Activated CD4-positive, alpha-beta T cell treated with anti-CD3 and anti-CD28 coated beads, Interleukin-2, amount 50 U/mL, for 1 hour (primary cell): ENCODE measurements at regions not wholly inside any gene's neighbourhood (a gene's known extent, or its start where the extent isn't known, plus 50 kb on each side); places are given as distances from the start of the nearest gene placed in this dataset.

Experiments
- DNase-seq: peaks from one replicate; pipeline ENCODE4 v3.0.0-alpha.2; 2020

DNA sequence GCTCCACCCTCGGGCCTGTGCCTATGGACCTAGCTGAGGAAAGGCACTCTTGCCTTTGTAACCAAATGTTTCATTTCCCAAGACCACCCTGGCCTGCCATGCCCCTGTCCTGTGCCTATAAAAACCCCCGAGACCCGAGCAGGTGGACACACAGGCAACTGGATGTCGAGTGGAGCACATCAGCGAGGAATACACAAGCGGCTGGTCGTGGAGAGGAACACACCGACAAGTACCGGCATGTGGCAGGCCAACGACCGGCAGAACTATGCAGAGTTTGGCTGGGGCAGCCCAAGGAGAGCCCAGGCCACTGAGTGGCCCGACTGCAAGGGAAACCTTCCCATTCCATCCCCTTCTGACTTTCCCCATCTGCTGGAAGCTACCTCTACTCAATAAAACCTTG lies 1963.8 kb upstream of the CELF4 start:
- DNase-seq, result no peak

DNA sequence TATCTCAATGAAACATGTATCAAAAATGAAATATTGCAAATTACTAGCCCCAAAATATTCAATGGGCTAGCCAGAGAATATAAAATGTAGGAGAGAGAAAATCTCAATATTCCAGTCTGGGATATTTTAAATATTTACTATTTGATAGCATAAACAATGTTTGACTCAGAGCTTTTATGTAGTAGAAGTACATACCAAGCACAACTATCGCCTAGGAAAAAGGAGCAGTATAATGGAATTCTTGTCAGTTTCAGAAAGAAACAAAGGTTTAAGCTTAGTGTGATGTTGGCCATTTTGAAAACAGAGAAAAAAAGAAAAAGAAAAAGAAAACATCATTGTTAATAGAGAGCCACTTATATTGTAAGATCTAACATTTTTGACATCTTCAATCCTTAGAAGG lies 1961.9 kb upstream of the CELF4 start:
- no peak for DNase-seq

DNA sequence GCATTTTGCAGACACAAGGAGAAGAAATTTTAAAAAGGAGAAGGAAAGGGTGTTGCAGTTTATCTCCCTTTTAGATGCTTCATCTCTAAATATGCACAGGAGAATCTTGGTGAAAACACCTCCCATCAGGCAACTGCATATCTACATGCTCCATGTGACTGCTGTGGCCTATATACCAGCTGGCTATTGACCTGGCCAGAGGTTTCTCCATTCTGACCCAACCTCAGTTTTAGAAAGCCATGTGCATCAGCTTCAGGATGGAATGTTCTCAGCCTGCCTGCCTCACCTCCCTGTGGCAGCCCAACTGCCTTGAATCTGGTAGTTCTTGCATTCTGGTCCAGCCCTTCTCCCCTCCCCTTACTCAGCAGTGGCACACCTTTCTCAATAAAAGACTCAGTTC lies 1958.8 kb upstream of the CELF4 start:
- no peak for DNase-seq

DNA sequence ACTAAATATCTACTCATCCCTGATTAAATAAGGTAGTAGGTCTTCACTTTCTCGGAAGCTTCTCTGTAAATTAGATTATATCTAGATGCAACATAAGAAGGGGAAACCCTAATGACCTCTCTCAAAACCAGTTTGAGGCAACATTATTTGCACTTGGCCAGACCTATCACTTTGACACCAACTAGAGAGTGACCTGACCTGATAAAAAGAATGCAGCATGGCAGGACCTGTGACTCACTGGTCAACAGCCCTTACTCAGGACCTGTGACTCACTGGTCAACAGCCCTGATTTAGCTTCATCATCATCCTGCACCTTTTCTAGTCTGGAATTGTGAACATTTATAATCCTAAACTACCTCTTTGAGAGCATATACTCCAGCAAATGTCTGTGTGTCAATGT lies 1957.7 kb upstream of the CELF4 start:
- no peak for DNase-seq

DNA sequence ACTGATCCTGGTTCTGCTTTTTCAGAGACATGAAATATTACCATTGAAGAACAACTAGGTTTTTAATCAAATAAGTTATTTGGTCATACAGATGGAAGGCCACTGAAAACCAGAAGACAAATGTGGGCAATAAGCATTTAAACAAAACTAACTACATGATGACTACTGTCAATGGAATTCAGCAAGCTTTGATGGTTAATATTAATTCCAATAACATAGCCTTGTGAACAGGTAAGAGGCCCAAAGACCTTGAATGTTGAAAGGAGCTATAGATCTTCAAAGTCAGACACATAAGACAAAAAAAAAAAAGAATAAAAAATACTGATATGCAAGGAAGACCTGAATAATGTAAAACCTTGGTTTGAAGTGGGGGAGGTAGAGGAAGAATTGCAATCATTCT lies 1955.6 kb upstream of the CELF4 start:
- no peak for DNase-seq

DNA sequence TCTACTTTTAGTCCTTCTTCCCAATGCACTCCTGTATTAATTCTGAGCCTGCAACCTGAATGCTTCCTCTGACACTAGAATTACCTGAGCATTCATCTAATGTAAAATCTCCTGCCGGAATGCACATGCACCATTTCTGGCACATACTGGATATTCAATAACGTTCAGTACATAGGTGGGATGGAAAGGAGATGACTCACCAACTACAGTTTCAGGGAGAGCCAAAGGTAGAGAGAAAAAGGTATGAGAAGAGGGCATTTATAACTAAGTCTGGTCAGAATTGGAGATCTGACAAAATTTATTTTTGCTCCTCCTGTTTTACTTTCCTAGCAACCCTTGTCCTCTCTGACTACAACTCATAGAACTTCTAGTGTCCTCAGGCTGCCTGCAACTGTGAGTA lies 1954.1 kb upstream of the CELF4 start:
- no peak for DNase-seq

DNA sequence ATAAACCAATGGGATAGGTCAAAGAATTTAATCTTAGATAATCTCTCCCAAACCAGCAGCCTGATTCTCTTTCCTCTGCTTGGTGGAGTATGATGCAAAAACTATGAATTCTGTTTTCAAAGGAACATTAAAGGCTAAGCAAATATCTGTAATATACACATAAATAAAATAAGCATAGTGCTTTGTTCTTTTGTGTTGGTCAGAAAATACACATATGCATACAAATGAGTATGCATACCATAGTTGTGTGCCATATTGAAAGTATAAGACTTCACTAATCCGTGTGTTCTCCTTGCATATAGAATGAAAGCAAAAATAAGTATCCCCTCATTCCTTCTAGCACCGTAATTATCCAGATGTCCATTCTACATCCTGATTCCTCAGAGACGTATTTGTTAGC lies 1949.7 kb upstream of the CELF4 start:
- DNase-seq, result no peak

DNA sequence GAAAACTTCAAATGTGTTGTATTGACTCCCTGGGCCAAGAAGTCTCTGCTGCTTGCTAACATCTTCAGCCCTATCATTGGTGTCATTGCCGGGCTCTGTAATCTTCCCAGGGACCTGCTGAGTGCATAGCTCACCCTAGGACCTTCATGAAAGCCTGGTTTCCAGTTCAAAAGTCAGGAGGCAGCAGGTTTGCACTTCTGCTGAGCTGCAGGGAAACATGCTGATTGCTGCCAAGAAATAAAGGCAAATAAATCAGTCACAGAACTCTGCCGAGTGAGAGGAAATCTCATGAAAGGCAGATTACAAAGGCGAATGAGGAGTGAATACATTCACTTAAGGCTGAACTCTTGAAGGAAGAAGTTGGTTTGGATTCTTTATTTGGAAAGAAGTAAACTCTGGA lies 1947.6 kb upstream of the CELF4 start:
- no peak for DNase-seq

DNA sequence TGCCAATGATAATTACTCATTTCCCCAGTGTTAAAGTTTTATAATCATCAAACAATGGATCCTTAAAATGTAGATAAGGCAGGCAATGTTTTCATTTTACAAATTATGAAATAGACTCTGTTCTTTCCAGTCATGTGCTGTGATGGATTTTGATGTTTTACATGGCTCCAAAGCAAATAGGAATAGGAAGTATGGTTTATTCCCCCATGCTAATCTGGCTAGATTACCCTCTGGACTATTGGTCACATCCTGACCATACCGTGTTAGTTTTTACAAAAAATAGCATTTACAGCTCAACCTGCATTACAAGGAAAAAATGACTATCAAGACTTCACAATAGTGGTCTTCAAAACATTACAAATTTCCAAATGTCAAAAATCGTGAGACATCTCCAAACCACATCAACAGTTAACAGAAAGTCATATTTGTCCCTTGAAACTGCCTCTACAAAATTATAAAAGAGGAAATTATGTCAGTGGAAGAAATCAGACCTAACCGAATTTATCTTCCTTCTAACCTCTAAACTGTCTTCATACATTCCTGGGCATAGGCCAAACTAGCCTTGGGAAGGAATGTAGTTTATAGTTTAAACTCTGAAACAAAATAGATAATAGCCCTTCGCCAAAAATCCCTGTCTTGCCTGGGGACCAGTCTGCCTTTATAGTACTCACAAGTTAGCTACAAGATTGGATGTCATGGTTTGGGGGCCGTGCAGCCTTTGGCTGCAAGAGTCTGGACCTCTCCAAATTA lies 1941.2 kb upstream of the CELF4 start:
- no peak for DNase-seq

DNA sequence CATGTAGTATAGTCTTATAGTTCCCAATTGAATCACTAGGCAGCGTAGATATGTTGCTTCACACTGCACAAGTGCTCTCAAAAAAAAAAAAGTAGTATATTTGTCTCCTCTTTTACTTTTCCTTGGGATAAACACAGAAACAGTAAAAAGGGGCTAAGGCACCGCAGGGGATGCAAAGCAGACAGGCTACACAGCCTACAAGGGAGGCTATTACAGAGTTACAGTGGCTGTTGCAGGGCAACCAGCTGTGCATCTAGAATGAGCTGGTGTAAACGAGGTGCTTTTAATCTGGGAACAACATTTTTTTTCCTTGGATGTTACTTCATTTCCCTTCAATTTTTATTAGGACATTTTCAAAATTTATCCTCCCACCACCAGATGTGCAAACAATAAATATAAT lies 1934.7 kb upstream of the CELF4 start:
- DNase-seq, result no peak

DNA sequence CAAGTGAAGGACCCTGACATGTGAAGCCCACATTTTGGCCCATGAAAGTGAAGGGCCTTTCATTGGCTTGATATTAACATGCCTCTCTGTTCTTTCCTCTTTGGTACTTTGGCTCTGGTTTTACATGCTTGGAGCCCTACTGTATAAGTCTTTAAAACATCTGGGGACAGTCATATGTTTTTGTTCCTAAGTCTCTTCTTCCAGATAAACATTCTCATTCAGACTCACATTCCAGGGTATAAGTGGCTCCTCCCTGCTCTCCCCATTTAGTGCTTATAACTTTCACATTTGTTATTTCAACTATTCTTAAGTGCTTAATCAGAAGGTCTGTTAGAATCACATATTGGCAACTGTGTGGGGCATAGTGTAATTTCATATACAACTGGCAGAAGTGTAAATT lies 1932.2 kb upstream of the CELF4 start:
- no peak for DNase-seq

DNA sequence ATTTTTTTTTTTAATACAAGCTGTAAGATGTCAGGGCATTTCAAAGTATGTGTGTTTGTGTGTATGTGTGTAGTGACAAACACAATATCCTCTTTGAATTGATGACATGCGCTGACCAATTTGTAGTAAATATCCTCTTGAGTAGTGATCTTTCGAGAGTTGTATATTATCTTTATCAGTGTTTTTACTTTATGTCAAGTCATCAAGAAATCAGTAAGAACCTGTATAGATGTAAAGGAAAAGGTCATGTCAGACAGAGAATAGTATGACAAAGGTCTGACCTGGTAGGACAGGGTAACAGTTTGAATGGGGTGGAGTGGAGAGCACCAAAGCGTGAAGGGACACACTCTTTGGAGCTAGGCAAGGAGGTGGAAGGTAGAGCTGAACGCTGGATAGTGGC lies 1931.4 kb upstream of the CELF4 start:
- DNase-seq, result no peak

DNA sequence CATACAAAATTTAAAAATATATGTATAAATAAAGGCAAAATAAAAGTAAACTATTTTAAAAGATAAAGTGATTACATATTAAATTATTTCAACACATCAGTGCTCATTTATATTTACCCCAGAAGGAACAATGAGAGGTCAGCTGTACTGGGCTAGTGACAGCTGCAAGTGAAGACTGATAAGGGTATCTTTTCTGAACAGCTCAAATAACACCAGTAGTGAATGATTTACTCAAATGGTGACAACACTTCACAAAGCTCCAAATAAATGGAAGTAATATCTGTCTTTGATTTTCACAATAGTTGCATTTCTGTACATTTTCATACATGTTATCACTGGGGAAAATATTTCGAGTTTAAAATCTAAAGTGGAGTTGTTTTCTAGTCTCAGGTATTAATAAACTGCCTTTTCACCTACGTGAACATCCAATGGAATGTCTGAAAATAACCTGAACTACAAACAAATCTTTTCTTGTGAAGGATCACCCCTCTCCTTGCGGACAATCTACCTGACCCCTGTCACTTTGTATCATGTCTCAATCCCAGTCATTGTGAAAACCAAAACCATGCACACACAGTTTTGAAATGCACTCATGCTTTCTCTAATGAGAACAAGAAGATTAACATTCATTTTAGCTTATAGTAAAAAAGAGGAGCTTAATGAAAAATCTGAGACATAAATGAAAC lies 1928.8 kb upstream of the CELF4 start:
- DNase-seq, result no peak

DNA sequence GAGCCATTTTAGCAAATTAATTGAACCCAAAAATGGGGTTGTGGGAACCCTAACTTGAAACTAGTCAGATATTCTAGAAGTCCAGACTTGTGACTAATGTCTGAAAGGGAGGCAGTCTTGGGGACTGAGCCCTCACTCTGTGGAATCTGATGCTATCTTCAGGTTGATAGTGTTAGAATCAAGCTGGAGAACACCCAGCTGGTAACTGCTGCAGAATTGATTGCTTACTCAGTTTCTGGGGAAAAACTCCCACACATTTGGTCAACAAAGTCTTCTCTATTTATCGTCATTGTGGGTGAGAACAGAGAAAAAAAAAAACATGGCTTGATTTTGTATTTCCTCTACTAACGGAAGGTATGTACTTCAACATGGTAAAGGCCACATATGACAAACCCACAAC lies 1925.8 kb upstream of the CELF4 start:
- no peak for DNase-seq

DNA sequence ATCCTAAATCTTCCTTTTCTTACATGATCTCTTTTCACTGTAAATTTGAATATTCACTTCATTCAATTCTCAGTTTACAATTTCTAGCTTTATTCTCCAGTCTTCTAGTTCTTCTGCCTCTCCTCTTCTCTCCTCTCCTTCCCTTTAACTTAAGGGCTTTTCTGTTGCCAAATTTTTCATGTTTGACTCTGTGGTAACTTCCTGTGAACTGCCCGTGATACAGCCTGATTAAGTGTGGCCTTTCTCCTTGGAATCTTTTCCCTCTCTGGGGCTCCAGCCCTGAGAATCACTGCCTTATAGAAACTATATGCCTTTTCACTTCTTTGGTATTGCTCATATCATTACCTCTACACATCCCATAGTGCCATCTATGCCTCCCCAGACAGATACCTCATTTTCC lies 1923.8 kb upstream of the CELF4 start:
- DNase-seq, result no peak

DNA sequence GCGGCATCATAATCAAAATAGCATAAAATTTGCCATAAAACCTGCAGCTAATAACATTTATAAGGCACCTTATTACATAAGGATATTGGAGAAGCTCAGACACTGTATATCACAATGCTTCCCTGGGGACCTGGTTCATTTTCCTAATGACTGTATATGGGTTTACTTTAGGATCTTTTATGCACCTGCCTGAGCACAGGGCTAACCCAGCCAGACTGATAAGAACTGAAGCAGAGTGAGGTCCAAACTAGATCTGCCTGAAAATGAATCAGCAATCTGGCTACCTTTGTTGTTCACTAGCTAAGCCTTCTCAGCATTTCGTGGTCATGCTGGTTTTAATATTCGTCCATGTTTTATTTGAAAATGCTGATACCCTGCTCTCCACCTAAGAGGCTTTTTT lies 1922.3 kb upstream of the CELF4 start:
- no peak for DNase-seq

DNA sequence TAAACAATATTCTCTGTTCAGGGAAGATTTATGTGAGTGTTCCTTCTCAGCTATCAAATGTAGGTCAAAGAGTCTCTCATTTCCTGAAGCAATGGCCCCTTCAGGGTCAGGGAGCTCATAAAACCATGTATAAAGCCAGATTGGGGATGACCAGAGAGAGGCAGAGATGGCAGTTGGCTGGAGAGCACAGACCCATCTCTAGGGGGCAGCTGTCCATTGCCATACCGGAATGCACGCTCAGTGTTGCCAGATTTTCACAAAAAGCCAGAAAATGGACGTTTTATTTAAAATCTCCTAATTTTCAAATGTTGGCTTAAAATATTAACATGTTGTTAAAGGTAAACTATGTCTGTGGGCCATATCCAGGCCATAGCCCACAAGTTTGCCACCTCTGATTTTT lies 1920.7 kb upstream of the CELF4 start:
- DNase-seq, result no peak

DNA sequence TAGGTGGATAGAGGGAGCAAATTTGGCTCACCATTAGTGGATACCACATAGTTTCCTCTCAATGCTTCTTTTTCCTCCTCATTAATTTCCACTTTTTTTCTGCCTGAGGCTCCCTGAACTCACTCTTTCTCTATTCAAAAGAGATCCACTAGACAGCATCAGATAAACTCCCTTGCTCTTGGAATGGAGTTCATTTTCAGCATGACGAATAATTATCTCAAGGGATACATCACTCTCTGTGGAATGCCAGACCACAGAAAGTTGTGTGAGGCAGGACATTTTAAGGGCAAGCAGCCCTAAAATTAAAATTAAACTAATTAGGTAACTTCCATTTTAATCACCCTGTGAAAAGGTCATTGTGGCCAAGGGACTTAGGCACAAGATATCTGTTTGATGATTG lies 1920.1 kb upstream of the CELF4 start:
- no peak for DNase-seq

DNA sequence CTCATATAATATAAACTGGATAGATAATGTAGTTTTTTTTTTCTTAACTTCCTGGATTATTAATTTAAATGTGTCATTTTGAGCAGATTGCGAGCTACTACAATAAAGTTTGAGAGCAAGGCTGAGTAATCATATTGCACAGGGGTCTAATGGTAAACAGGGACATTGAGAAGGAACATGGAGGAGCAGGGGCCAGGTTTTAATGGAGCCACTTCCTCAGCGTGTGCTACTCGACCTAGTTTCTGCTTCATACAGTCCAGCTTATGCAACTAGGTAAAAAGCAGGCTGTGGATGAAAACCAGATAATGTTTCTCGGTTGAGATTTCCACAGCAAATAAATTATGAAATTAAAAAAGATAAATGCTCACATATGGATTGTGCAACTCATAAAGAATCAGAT lies 1915.7 kb upstream of the CELF4 start:
- no peak for DNase-seq

DNA sequence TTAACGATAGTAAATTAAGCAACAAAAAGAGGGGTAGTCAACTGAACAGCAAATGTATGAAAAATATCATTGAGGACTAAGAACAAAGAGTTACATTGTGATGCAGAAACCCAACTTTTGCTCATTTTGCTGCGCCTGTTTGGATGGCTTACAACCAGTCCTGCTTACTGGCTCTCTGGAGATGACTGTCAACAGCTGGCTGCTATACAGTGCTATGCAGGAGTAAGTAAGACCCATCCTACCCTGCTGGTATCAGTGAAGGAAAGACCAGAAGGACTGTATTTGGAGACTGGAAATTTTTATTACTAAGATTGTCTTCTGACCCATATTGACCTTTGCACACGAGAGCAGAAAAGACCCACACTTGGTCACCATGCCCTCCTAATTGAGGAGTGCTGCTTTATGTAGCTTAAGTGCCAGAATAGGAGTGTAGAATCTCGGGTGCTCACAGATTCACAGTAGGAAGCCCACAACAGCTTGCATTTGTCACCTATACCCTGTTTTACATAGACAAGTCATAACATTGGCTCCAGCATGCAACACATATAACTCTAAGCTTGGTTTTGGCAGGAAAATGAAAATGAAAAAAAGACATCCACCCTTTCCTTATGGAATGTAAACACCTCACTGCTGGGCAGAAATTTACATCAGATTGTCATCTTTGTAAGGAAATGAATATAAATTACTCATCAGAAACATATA lies 1915.0 kb upstream of the CELF4 start:
- DNase-seq, result no peak

DNA sequence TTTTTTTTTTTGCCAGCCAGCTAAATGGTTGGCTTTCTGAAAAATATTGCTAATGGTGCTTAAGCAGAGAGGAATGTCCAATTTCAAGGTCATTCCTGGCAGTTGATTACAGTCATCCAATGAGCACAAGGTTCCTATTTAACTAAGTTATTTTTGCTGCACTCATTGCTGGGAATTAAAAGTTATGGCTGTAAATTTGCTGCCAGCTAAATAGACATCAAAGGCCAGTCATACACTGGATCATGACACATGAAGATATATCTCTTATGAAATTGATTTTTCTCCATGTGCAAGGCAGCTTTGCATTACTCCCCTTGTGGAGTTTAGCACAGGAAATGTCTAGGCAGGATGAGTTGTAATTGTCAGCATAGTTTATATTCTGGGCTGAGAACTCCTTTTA lies 1898.4 kb upstream of the CELF4 start:
- DNase-seq, result no peak

DNA sequence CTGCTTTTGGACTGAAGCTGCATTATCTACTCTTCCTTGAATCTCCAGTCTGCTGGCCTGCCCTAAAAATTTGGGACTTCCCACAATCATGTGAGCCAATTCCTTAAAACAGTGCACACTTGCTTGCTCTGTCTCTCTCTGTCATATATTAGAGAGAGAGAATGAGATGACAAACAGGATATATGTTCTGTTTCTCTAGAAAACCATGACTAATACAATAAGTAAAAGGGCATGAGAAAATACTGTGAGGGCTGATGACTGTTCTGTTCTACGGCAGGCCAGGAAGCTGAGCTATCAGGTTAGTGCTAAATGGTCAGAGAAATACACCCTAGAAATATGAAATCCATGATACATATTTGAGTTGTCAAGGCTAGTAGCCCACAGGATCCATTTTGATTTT lies 1896.8 kb upstream of the CELF4 start:
- DNase-seq, result no peak

DNA sequence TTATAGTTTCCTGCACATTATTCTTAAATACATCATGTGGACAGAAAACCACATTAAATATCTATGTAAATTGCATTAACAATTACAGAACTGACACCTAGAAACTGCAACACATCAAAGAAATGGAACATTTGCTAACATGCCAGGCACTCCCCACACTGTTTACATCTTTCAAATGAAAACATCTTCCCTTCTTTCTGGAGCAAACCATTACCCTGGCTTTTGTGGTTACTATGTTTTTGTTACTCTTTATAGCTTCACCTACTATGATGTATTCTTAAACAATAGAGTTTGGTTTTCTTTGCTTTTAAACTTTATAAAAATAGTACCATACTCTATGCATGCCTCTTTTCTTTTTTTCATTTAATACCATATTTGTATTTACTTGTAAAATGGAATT lies 1894.5 kb upstream of the CELF4 start:
- DNase-seq, result no peak

DNA sequence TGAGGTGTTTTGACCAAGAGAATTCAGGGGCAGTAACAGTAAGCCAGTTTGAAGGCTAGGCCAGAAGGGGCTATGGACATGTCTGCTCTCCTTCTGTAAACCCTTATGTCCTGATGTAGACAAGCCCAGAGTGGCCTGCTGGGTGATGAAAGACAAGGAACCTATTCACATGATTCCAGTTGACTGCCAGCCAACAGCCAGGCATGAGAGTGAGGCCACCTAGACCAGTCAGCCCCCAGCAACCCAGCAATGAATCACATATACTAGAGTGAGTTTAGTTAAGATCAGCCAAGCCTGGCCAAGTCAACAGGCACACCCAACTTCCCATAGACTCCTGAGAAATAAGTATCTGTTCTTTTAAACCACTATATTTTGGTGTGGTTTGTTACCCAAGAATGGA lies 1889.7 kb upstream of the CELF4 start:
- DNase-seq, result no peak
